Adipose tissue (tissue), 3 donors: ENCODE measurements at regions not wholly inside any gene's neighbourhood (a gene's known extent, or its start where the extent isn't known, plus 50 kb on each side); places are given as distances from the start of the nearest gene placed in this dataset.
"Not testable (repeated sequence)": the region's sequence is repeated elsewhere in the genome, so short reads cannot be mapped to it uniquely, and the experiment has no call there.

Source experiments
- H3K27ac ChIP-seq: one replicate; pipeline ENCODE4 v1.5.1; 2013; ENCODE audit warnings: low read depth, low read length
- WGBS, 3 donors: extraction: QIAGEN DNeasy Blood & Tissue Kit; methylation state at CpG; one replicate each; pipeline ENCODE4 v1.1.7; 2013; 5-methylcytosine and 5-hydroxymethylcytosine counted together
- donor health status: healthy with polysubstance abuse.
- donor health status: Bipolar disorder and iron deficiency.
- donor health status: healthy.

DNA sequence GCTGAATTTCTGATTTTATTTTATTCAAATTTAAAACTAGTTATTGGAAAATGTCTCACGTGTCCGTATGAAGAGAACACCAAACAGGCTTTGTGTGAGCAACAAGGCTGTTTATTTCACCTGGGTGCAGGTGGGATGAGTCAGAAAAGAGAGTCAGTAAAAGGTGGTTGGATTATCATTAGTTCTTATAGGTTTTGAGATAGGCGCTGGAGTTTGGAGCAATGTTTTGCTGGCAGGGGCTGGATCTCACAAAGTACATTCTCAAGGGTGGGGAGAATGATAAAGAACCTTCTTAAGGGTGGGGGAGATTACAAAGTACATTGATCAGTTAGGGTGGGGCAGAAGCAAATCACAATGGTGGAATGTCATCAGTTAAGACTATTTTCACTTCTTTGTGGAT is 253.4 kb upstream of the C2CD4B start:
- 93 to 99% (median 95%) methylated on average over 3 of the region's 3 CpGs for WGBS, 3 donors
- H3K27ac ChIP-seq, result not testable (repeated sequence)

DNA sequence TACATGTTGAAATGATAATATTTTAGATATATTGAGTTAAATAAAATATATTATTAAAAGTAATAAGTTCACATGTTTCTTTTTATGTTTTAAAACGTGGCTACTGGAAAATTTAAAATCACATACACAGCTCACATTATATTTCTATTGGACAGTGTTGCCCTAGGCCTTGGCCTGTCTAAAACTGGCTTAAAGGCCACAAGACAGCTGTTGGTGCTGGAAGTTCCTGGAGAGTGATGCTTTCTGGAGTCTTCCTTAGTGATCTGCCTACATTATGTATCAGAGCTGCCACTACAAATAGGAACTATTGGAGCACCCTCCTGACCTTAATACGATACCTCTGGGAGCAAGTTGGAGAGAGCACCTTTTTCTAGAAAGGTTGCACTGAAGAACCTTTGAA is 254.1 kb upstream of the C2CD4B start:
- 87 to 91% (median 88%) methylated on average over 2 of the region's 2 CpGs for WGBS, 3 donors
- no peak overlapping the region for H3K27ac ChIP-seq

DNA sequence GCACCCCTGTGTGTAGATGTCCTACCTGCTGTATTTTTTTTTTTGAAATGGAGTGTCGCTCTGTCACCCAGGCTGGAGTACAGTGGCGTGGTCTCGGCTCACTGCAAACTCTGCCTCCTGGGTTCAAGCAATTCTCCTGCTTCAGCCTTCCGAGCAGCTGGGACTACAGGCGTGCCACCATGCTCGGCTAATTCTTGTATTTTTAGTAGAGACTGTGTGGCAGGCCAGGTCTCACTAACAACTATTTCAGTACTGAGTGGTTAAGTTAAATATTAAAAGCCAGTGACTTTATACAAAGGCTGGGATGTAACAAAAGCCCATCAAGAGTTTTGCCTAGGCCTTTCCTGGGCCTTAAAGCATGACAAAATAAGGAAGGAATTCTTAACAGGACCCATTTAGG is 255.3 kb upstream of the C2CD4B start:
- not testable (repeated sequence) for H3K27ac ChIP-seq
- WGBS, 3 donors, result 86 to 97% (median 94%) methylated on average over 6 of the region's 6 CpGs

DNA sequence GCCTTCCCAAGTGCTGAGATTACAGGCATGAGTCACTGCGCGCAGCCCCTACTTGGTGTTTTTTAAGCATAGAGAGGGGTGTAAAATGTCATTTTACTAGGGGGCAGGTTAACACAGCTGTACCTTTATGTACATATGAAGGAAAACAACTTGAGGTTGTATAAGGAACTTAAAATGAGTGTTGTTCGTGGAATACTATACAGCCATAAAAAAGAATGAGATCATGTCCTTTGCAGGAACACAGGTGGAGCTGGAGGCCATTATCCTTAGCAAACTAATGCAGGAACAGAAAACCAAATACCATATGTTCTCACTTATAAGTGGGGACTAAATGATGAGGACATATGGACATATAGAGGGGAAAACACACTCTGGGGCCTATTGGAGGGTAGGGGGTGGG is 256.2 kb upstream of the C2CD4B start:
- no peak overlapping the region for H3K27ac ChIP-seq
- 97 to 98% (median 98%) methylated on average over 3 of the region's 3 CpGs for WGBS, 3 donors

DNA sequence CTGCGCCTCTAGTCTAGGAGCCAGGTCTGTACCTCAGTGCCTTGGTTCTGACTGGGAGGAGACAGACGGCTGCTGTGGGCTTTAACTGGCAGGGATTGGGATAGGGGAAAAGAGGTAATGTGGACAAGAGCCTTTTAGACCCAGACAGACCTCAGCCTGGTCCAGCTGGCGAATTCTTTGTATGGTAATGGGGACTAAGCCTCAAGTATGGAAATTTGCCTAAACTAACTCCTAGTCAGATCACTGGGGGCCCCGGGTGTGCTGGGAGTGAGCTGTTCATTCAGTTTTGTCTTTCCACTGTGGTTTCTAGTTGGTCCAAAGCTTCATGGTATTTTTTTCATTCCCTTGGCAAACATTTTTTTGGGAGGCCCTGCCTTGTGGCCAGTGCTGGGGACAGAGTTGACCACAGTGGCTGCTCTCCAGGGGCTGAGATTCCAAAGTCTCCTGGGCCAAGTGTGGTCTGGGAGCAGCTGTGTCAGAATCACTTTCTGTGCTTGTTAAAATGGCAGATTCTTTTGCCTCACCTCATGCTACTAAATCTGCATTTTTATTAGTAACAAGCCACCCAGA is 261.4 kb upstream of the C2CD4B start:
- H3K27ac ChIP-seq, result no peak overlapping the region

DNA sequence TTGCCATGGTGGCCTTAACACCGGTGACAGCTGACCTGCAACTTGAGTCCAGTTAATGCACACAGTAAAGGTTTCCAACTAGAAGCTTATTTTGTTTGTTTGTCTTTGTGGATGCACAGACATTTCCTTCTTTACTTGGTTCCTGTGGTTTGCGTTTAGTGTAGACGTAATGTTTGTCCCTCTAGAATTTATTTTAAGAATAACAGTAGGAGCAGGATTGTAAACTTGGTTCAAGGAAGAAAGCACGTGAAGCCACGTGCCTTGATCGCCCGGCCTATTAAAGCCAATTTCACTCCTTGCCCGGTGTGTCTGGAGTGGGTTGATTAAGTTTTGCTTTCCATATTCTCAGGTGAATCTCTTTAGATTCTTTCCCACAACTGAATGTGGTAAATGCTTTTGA is 263.2 kb upstream of the C2CD4B start:
- H3K27ac ChIP-seq, result no peak overlapping the region
- WGBS, 3 donors, result 94 to 98% (median 95%) methylated on average over 8 of the region's 8 CpGs

More for the DNA sequence above, 261.4 kb upstream of the C2CD4B start:
- 80 to 84% (median 83%) methylated on average over 4 of the region's 4 CpGs for WGBS, 3 donors

- 80 to 88% (median 87%) methylated on average over 13 to 14 of the region's 14 CpGs for WGBS, 3 donors
- H3K27ac ChIP-seq, result no peak overlapping the region
These were observed 263.9 kb upstream of the C2CD4B start for GRCh38 chr15:62428851-62429598.

DNA sequence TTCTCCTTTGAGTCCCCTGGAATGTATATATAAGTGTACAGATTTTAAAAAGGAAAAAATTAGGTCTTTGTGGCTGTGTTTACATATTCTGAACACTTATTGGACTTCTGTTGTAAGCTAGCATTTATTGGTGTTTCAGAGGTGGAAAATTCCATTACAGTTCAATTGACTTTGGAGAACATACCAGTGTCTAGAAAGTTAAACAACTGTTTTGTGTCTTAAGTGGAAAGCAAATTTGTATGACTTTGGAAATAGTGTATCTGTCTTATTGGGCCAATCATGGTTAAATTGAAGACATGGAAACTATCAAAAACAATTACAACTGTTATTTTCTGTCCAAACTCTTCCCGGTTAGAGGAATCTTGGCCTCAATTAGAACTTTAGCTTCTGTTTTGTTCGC is 265.0 kb upstream of the C2CD4B start:
- 75 to 91% (median 79%) methylated on average over 2 of the region's 2 CpGs for WGBS, 3 donors
- no peak overlapping the region for H3K27ac ChIP-seq

DNA sequence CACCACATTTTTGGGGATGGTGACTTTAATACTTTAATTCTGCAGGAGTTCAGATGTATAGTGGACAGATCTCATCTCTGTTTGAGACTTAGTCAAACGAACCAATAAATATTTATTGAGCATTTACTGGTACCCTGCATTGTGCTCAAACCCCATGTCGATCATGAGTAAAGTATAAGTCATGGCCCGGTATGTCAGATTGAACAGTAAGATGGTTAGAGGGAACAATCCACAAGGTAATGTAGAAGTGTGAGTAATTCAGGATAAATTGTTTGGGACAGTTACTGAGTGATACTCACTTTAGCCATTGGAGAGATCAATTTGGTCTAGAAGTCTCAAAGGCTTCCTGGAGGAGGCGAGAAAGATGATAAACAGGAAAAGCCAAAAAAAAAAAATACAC is 265.5 kb upstream of the C2CD4B start:
- H3K27ac ChIP-seq, result no peak overlapping the region
- 90 to 92% (median 92%) methylated on average over 4 of the region's 4 CpGs for WGBS, 3 donors

DNA sequence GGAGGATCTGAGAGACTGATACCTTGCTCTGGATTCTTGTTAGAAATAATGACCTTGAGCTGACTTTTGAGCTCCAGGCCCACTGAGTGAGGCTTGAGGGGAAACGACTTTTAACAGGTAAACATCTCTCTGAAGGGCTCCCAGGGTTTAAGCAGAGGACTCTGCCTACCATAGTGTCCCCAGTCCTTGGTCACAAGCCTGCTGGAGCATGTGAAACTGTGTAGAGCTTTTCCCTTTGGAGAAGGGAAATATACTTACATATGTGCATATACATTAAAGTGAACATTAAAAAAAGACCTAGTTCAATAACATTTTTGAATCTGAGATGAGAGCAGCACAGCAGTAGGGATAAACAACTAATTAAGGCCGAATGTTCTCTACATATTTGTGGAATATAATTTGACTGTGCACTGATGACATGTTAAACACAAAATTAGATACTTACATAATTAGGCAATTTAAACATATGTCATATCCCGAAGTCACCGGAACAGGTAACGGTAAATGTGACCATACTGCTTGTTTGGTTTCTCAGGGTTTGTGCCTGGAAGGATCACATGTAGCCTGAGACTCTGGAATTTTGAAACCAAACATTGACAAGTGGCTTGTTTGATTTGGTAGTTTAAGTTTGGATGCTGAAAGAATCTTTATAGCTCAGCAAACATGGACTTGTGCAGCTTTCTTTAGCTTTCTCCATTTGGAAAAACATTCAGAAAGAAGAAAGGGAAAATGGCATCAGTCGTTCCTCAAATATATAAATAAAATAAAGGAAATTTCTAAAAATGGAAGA is 266.1 kb upstream of the C2CD4B start:
- WGBS, 3 donors, result 85 to 90% (median 87%) methylated on average over 6 of the region's 6 CpGs
- no peak overlapping the region for H3K27ac ChIP-seq

DNA sequence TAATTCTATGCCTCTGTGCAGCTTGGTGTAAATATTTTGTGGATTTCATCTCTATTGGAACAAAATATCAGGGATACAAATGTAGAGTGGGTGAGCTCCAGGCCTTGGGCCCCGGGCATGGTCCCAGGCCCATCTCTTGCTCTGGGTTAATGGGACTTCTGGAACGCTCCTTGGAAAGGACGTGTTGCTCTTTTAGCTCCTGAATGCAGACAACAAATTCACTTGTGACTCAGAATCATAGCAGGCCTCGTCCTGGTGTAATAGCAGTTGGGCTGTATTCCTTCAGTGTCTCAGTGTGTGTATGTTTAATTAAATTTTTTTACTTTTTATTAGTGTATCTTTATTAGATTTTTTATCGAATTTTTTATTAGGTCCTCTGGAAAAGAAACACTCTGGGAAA is 266.7 kb upstream of the C2CD4B start:
- no peak overlapping the region for H3K27ac ChIP-seq
- WGBS, 3 donors, result 76 to 88% (median 87%) methylated on average over 5 of the region's 5 CpGs

DNA sequence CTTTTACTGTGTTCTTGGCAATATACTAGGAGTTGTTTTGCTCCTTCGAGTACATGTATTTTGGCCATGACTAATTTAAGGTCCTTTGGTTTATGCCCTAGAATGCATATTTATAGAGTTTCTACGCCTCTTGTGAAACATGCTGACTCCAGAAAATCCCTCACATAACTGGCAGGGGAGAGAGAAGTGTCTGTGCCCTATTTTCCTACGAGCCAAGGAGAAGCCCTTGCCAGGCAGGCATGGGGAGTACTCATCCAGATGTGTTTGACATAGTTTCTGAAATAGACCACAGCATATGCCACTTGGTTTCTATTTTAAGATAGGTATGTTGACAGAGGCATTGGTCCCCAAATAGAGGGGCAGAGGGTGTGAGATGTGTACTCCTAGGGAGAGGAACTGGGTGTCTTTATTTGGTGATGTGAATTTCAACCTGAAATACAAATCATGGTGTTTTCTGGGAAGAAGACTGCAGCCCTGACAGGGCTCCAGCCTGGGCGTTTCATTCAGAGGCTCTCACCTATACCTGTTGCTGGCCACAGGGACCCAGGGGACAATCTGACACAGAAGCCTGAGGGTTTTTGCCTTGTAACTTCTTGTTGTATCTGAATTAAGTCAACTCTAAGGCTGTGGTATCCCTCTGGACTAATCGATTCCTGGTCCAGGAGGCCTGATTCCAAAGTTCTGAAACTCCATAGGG is 267.8 kb upstream of the C2CD4B start:
- H3K27ac ChIP-seq, result no peak overlapping the region
- WGBS, 3 donors, result 59 to 89% (median 67%) methylated on average over 5 of the region's 5 CpGs

- 86 to 92% (median 90%) methylated on average over 4 of the region's 4 CpGs for WGBS, 3 donors
- H3K27ac ChIP-seq, result no peak overlapping the region
These were observed 271.1 kb upstream of the C2CD4B start for GRCh38 chr15:62436235-62436634.

DNA sequence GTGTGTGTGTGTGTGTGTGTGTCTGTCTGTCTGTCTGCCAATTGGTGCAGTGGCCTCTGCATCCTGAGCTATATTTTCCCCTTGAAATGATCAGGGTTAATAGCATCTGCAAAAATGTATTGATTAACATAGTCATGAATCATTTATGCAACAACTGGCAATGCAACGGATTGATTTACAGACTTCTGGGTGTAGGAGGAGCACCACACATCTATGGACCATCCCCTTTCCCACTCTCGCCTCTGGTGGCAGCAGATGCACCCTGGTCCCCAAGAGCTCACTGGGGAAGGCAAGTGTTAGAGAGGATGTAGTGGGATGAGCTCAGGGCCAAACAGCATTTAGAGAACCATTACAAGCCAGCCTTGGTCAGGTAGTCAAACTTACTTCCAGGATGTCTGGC is 272.7 kb upstream of the C2CD4B start:
- 78 to 94% (median 87%) methylated on average over 2 of the region's 2 CpGs for WGBS, 3 donors
- no peak overlapping the region for H3K27ac ChIP-seq

- WGBS, 3 donors, result 69 to 85% (median 80%) methylated on average over 5 of the region's 5 CpGs
- no peak overlapping the region for H3K27ac ChIP-seq
These were observed 274.5 kb upstream of the C2CD4B start for GRCh38 chr15:62439543-62440016.

- WGBS, 3 donors, result 75 to 87% (median 77%) methylated on average over 11 of the region's 11 CpGs
- no peak overlapping the region for H3K27ac ChIP-seq
These were observed 275.4 kb upstream of the C2CD4B start for GRCh38 chr15:62440362-62441105.

DNA sequence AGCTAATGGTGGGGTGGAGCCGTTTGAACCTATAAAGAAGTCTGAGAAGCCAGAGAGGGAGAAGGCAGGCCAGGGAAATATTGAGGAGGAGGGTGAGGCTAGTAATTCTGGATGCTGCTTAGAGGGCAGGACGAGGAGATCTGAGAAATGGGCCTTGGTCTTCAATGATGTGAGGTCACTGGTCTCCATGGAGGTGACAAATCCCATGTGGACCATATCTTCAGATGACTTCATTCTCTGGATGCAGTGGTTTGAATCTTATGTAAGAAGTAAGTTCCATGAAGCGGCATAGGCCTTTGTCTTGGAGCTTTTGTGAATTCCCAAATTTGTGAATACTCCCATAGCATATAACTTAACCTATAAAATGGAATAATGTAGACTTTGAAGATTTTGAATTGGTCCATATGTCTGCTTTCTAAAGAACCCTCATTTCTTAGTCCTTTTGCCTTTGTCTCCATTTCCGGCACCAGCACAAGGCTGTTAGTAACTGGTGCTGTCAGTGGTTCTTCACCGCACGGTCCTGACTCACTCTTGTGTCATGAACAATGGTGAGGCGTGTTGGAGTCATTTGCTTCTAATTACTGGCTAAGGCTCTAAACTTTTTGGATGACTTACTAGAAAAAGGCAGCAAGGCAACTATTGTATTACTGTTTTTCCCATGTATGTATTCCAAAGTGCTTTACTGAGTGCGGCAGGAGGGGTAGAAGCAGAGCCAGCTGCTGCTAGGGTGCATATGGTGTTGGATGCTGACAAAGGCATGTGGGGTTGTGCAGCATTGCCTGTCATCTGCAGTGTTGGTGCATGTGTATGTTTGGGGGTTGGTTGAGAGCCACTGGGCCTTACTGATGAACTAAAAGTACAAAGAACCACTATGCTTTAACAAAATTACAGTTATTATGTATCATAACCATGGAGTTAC is 279.3 kb upstream of the C2CD4B start:
- WGBS, 3 donors, result 71 to 90% (median 82%) methylated on average over 8 of the region's 8 CpGs
- H3K27ac ChIP-seq, result no peak overlapping the region
